HCT116 (cell line): ENCODE measurements at regions not wholly inside any gene's neighbourhood (a gene's known extent, or its start where the extent isn't known, plus 50 kb on each side); places are given as distances from the start of the nearest gene placed in this dataset.

ENCODE experiments used
- ATAC-seq: fragments of 200-7000 bp; cut with Tn5 transposase; 2 replicates; pipeline ENCODE4 v1.9.1; 2020; ENCODE audit warnings: mild to moderate bottlenecking, moderate library complexity
- BruUV-seq: library from RNA; stranded (reverse); fragments of 400-500 nt; replicated peaks from 2 replicates; lab custom pipeline; 2021; lab: Mats Ljungman, UMichigan
- CTCF ChIA-PET: fragments of 300-600 bp; sonication (Branson Sonifier 250); formaldehyde crosslinking; loops from one replicate; lab custom pipeline; 2021; ENCODE audit warnings: antibody characterized with exemption; lab: Charles Lee
- POLR2A ChIA-PET: fragments of 300-600, 350-600 bp; sonication (Branson Sonifier 250); formaldehyde crosslinking; loops from one replicate; lab custom pipeline; 2021; ENCODE audit warnings: antibody characterized with exemption; lab: Charles Lee
- RAD21 ChIA-PET, 2 experiments: fragments of 300-600 bp; sonication (Branson Sonifier 250); formaldehyde crosslinking; loops; one replicate each; lab custom pipeline; 2023; ENCODE audit warnings: low total read pairs in 2 of 2; ENCODE audit not compliant: uncharacterized antibody in 2 of 2, unreplicated experiment in 2 of 2, low non-redundant PET in 1 of 2; lab: Charles Lee
- DNase-seq: peaks from one replicate; pipeline ENCODE4 v3.0.0-alpha.2; 2010; ENCODE audit warnings: low read depth, low spot score
- H2AFZ ChIP-seq: fragments of 200-600 bp; shearing (Covaris generic), sonication (generic); 2 replicates; pipeline ENCODE4 v1.6.1; 2017; ENCODE audit warnings: low read depth, mixed run types, mixed read lengths, antibody characterized with exemption, low read length; ENCODE audit not compliant: poor library complexity, severe bottlenecking
- H3K27ac ChIP-seq: 2 replicates; pipeline ENCODE4 v1.5.1; 2012; ENCODE audit warnings: low read depth, low read length
- H3K27me3 ChIP-seq: fragments of 200-600 bp; sonication (generic); 2 replicates; pipeline ENCODE4 v1.6.1; 2016; ENCODE audit warnings: mixed run types, low read length, mixed read lengths; ENCODE audit not compliant: insufficient read depth
- H3K36me3 ChIP-seq, 2 experiments: fragments of 200-500 bp in 1 of 2; fragments of 200-600 bp in 1 of 2; sonication (Bioruptor generic) in 1 of 2; sonication (generic) in 1 of 2; 2 replicates each; pipeline versions ENCODE4 v1.5.1 to v1.6.1; 2014 to 2016; ENCODE audit warnings: low read length in 2 of 2, inconsistent platforms in 1 of 2, mixed read lengths in 1 of 2, mixed run types in 1 of 2; ENCODE audit not compliant: insufficient read depth in 2 of 2, control insufficient read depth in 1 of 2
- H3K4me1 ChIP-seq, 2 experiments: fragments of 200-600 bp in 1 of 2; sonication (generic) in 1 of 2; 2 replicates each; pipeline versions ENCODE4 v1.5.1 to v1.6.1; 2012 to 2017; ENCODE audit warnings: low read length in 2 of 2, inconsistent platforms in 1 of 2, mild to moderate bottlenecking in 1 of 2, mixed read lengths in 1 of 2, mixed run types in 1 of 2, moderate library complexity in 1 of 2; ENCODE audit not compliant: insufficient read depth in 2 of 2, control insufficient read depth in 1 of 2
- H3K4me2 ChIP-seq: fragments of 200-600 bp; sonication (generic); 2 replicates; pipeline ENCODE4 v1.6.1; 2017; ENCODE audit warnings: mixed run types, low read length, mixed read lengths
- H3K4me3 ChIP-seq, 2 experiments: fragments of 200-600 bp in 1 of 2; sonication (generic) in 1 of 2; replicated peaks in 1 of 2; 2 replicates each; pipeline ENCODE4 v1.5.1; 2011 to 2016; ENCODE audit warnings: low read length in 2 of 2, control low read depth in 1 of 2, low read depth in 1 of 2, mild to moderate bottlenecking in 1 of 2, mixed read lengths in 1 of 2, mixed run types in 1 of 2
- H3K79me2 ChIP-seq: fragments of 200-600 bp; sonication (generic); 2 replicates; pipeline ENCODE4 v1.6.1; 2017; ENCODE audit warnings: mild to moderate bottlenecking, mixed run types, low read length, moderate library complexity, mixed read lengths; ENCODE audit not compliant: insufficient read depth
- H3K9ac ChIP-seq: fragments of 200-600 bp; sonication (generic); 2 replicates; pipeline ENCODE4 v1.6.1; 2016; ENCODE audit warnings: low read length, mixed read lengths
- H3K9me2 ChIP-seq: fragments of 200-600 bp; sonication (generic), shearing (Covaris generic); 2 replicates; pipeline ENCODE4 v1.6.1; 2017; ENCODE audit warnings: mixed run types, mild to moderate bottlenecking, moderate library complexity; ENCODE audit not compliant: insufficient read depth
- H3K9me3 ChIP-seq, 2 experiments: fragments of 200-500 bp in 1 of 2; fragments of 200-600 bp in 1 of 2; sonication (Bioruptor generic) in 1 of 2; sonication (generic) in 1 of 2; 2 replicates each; pipeline ENCODE4 v1.6.1; 2014 to 2017; ENCODE audit warnings: low read length in 2 of 2, mixed read lengths in 2 of 2, inconsistent platforms in 1 of 2, low read depth in 1 of 2, mild to moderate bottlenecking in 1 of 2, mixed run types in 1 of 2, moderate library complexity in 1 of 2; ENCODE audit not compliant: control insufficient read depth in 1 of 2, insufficient read depth in 1 of 2
- H4K20me1 ChIP-seq: fragments of 200-600 bp; sonication (generic), shearing (Covaris generic); 2 replicates; pipeline ENCODE4 v1.6.1; 2017; ENCODE audit warnings: mixed run types, mild to moderate bottlenecking, moderate library complexity; ENCODE audit not compliant: insufficient read depth
- ATF3 ChIP-seq: IDR thresholded peaks from 2 replicates; pipeline ENCODE4 v1.6.1; 2012
- CBX3 ChIP-seq: IDR thresholded peaks from 2 replicates; pipeline ENCODE4 v1.6.1; 2012; ENCODE audit warnings: low read depth
- EZH2phosphoT487 ChIP-seq: fragments of 200-600 bp; IDR thresholded peaks from 2 replicates; pipeline ENCODE4 v1.6.1; 2018; ENCODE audit warnings: antibody characterized with exemption, borderline replicate concordance
- FOSL1 ChIP-seq: IDR thresholded peaks from 2 replicates; pipeline ENCODE4 v1.6.1; 2012; ENCODE audit warnings: low read depth
- JUND ChIP-seq: IDR thresholded peaks from 2 replicates; pipeline ENCODE4 v1.6.1; 2012
- POLR2A ChIP-seq: IDR thresholded peaks from 2 replicates; pipeline ENCODE4 v1.7.0; 2011; ENCODE audit warnings: borderline replicate concordance; ENCODE audit not compliant: insufficient read depth, insufficient read length; ENCODE audit errors: extremely low read depth
- POLR2AphosphoS5 ChIP-seq: IDR thresholded peaks from 2 replicates; pipeline ENCODE4 v1.6.1; 2011; ENCODE audit warnings: mild to moderate bottlenecking, low read depth, low read length, moderate library complexity
- REST ChIP-seq: IDR thresholded peaks from 2 replicates; pipeline ENCODE4 v1.6.1; 2012; ENCODE audit warnings: low read depth
- SP1 ChIP-seq: IDR thresholded peaks from 2 replicates; pipeline ENCODE4 v1.6.1; 2012; ENCODE audit warnings: low read depth
- SRF ChIP-seq: IDR thresholded peaks from 2 replicates; pipeline ENCODE4 v1.6.1; 2012; ENCODE audit warnings: low read depth
- TCF7L2 ChIP-seq: IDR thresholded peaks from 2 replicates; pipeline ENCODE4 v1.7.0; 2011; ENCODE audit warnings: borderline replicate concordance, inconsistent platforms; ENCODE audit not compliant: insufficient read depth, insufficient read length; ENCODE audit errors: extremely low read depth
- ZBTB33 ChIP-seq: IDR thresholded peaks from 2 replicates; pipeline ENCODE4 v1.6.1; 2011; ENCODE audit warnings: mild to moderate bottlenecking, low read length, moderate library complexity; ENCODE audit not compliant: insufficient replicate concordance; ENCODE audit errors: extremely low read depth
- ZNF274 ChIP-seq: fragments of 200-500 bp; sonication (Bioruptor generic); IDR thresholded peaks from 2 replicates; pipeline ENCODE4 v1.6.1; 2014; ENCODE audit warnings: mild to moderate bottlenecking, low read depth, low read length, inconsistent platforms
- intact Hi-C: fragments of 100-400 bp; cut with micrococcal nuclease; formaldehyde crosslinking; loops from 2 replicates; pipeline ENCODE4 v1.10.0; 2022

- intact Hi-C loops: no loop called here
- TF ChIP-seq CBX3 (no peak), TCF7L2 (no peak), SRF (no peak), ZBTB33 (no peak), SP1 (no peak), ZNF274 (no peak), ATF3 (no peak), JUND (no peak)
- ChIA-PET POLR2A (no interaction called here), RAD21 (no interaction called here), CTCF (no interaction called here)
- Histone ChIP-seq H3K9me3 (no peaks in the 10 kb centered on the region), H3K9me2 (no peaks in the 10 kb centered on the region), H4K20me1 (no peaks in the 10 kb centered on the region), H3K4me1 (no peaks in the 10 kb centered on the region), H3K27ac (no peak overlapping the region), H3K79me2 (no peaks in the 10 kb centered on the region), H2AFZ (no peak overlapping the region), H3K4me3 (no peak overlapping the region), H3K36me3 (no peaks in the 10 kb centered on the region), H3K9ac (no peak overlapping the region), H3K27me3 (no peaks in the 10 kb centered on the region), H3K4me2 (no peak overlapping the region)
- DNase-seq: no peak
- no TSS peak for BruUV-seq
- ATAC-seq: no peak
These were observed 64.5 kb upstream of the WDFY2 start for GRCh38 chr13:51519771-51520216.

- ChIA-PET POLR2A (no interaction called here), RAD21 (no interaction called here), CTCF (no interaction called here)
- Histone ChIP-seq H3K27me3 (no peaks in the 10 kb centered on the region), H3K4me3 (no peak overlapping the region), H3K79me2 (no peaks in the 10 kb centered on the region), H3K4me2 (no peak overlapping the region), H3K36me3 (no peaks in the 10 kb centered on the region), H3K9me2 (no peaks in the 10 kb centered on the region), H3K9me3 (no peaks in the 10 kb centered on the region), H4K20me1 (no peaks in the 10 kb centered on the region), H2AFZ (no peak overlapping the region), H3K9ac (no peak overlapping the region), H3K27ac (no peak overlapping the region), H3K4me1 (no peaks in the 10 kb centered on the region)
- ATAC-seq (no peak), DNase-seq (no peak)
- intact Hi-C loops: no loop called here
- BruUV-seq: no TSS peak
- TF ChIP-seq POLR2AphosphoS5: no peak
- TF ChIP-seq REST: no peak
- TF ChIP-seq FOSL1: no peak
- TF ChIP-seq EZH2phosphoT487: no peak
- TF ChIP-seq POLR2A: no peak
These were observed 63.7 kb upstream of the WDFY2 start for GRCh38 chr13:51520524-51520923.
